K562 (cell line): ENCODE measurements at regions not wholly inside any gene's neighbourhood (a gene's known extent, or its start where the extent isn't known, plus 50 kb on each side); places are given as distances from the start of the nearest gene placed in this dataset.

Experiments used
- CBX1 ChIP-seq: sonication (generic); IDR thresholded peaks from 2 replicates; pipeline ENCODE4 v1.6.1; 2016; ENCODE audit warnings: antibody characterized with exemption, low read depth, mild to moderate bottlenecking
- CREB3L1 ChIP-seq: fragments of 450-650 bp; IDR thresholded peaks from 2 replicates; pipeline ENCODE4 v1.6.1; 2014; ENCODE audit warnings: low read depth, mild to moderate bottlenecking, moderate library complexity, borderline replicate concordance
- ELF2 ChIP-seq: fragments of 250-450 bp; sonication (Bioruptor Pico); IDR thresholded peaks from 2 replicates; pipeline ENCODE4 v1.5.0; 2021; ENCODE audit warnings: mild to moderate bottlenecking
- GTF2A2 ChIP-seq: IDR thresholded peaks from 2 replicates; pipeline ENCODE4 v1.6.1; 2016; ENCODE audit warnings: mild to moderate bottlenecking, missing genetic modification characterization, missing compliant biosample characterization
- KDM5B ChIP-seq: fragments of 200-600 bp; sonication (generic); IDR thresholded peaks from 2 replicates; pipeline ENCODE4 v1.6.1; 2012; ENCODE audit warnings: low read depth, mild to moderate bottlenecking, moderate library complexity, low read length, control low read depth, inconsistent platforms; ENCODE audit not compliant: insufficient replicate concordance
- MYBL2 ChIP-seq, 2 experiments: fragments of 450-650 bp in 1 of 2; sonication (generic) in 1 of 2; formaldehyde crosslinking in 1 of 2; IDR thresholded peaks; 2 replicates each; pipeline versions ENCODE4 v1.6.1 to v1.8.1; 2017 to 2022; ENCODE audit warnings: borderline replicate concordance in 1 of 2, inconsistent platforms in 1 of 2, low read depth in 1 of 2, mild to moderate bottlenecking in 1 of 2, missing genetic modification reagents in 1 of 2, moderate library complexity in 1 of 2
- NCOA1 ChIP-seq: fragments of 450-650 bp; IDR thresholded peaks from 2 replicates; pipeline ENCODE4 v1.6.1; 2016; ENCODE audit warnings: low read depth
- NCOR1 ChIP-seq: fragments of 450-650 bp; IDR thresholded peaks from 2 replicates; pipeline ENCODE4 v1.6.1; 2016; ENCODE audit warnings: mild to moderate bottlenecking, moderate library complexity
- NFYB ChIP-seq: IDR thresholded peaks from 2 replicates; pipeline ENCODE4 v1.6.1; 2011; ENCODE audit warnings: mild to moderate bottlenecking, moderate library complexity; ENCODE audit not compliant: insufficient read length; ENCODE audit errors: extremely low read depth
- PTTG1 ChIP-seq: fragments of 450-650 bp; IDR thresholded peaks from 2 replicates; pipeline ENCODE4 v1.6.1; 2016; ENCODE audit warnings: low read depth, mild to moderate bottlenecking, missing genetic modification characterization, missing compliant biosample characterization
- PURB ChIP-seq: sonication (generic); formaldehyde crosslinking; IDR thresholded peaks from 2 replicates; pipeline ENCODE4 v1.9.0; 2021; ENCODE audit warnings: low read depth, mild to moderate bottlenecking, missing genetic modification reagents
- RFX1 ChIP-seq: fragments of 450-650 bp; IDR thresholded peaks from 2 replicates; pipeline ENCODE4 v1.6.1; 2016; ENCODE audit warnings: mild to moderate bottlenecking, moderate library complexity
- SMAD1 ChIP-seq: fragments of 150-350 bp; IDR thresholded peaks from 2 replicates; pipeline ENCODE4 v1.6.1; 2014; ENCODE audit warnings: low read length, low read depth; ENCODE audit not compliant: partially characterized antibody
- SMAD4 ChIP-seq: fragments of 250-450 bp; sonication (Bioruptor Pico); conservative IDR thresholded peaks from 2 replicates; pipeline ENCODE4 v1.8.0; 2021; ENCODE audit warnings: inconsistent platforms, mild to moderate bottlenecking, moderate library complexity
- SMARCC2 ChIP-seq: fragments of 450-650 bp; IDR thresholded peaks from 2 replicates; pipeline ENCODE4 v1.6.1; 2017; ENCODE audit warnings: antibody characterized with exemption, moderate library complexity, mild to moderate bottlenecking, low read depth
- STAG1 ChIP-seq: sonication (generic); formaldehyde crosslinking; IDR thresholded peaks from 2 replicates; pipeline ENCODE4 v1.5.0; 2020; ENCODE audit warnings: missing genetic modification reagents, borderline replicate concordance
- TAF1 ChIP-seq: IDR thresholded peaks from 2 replicates; pipeline ENCODE4 v1.6.1; 2011; ENCODE audit warnings: mild to moderate bottlenecking, low read length, moderate library complexity; ENCODE audit not compliant: insufficient read depth, control insufficient read depth, severe bottlenecking; ENCODE audit errors: extremely low read depth
- ZC3H4 ChIP-seq: sonication (generic); formaldehyde crosslinking; IDR thresholded peaks from 2 replicates; pipeline ENCODE4 v1.9.0; 2021; ENCODE audit warnings: missing genetic modification reagents, borderline replicate concordance
- ZNF511 ChIP-seq: sonication (generic); formaldehyde crosslinking; IDR thresholded peaks from 2 replicates; pipeline ENCODE4 v1.8.0; 2022; ENCODE audit warnings: mild to moderate bottlenecking, missing genetic modification reagents
- ZNF551 ChIP-seq: fragments of 250-450 bp; sonication (Bioruptor Pico); IDR thresholded peaks from 2 replicates; pipeline ENCODE4 v1.5.0; 2021; ENCODE audit warnings: mild to moderate bottlenecking, moderate library complexity
- TF ChIP-seq, protein P1 (sequence below): fragments of 250-450 bp; sonication (Bioruptor Pico); IDR thresholded peaks from 2 replicates; pipeline ENCODE4 v1.4.0; 2020; ENCODE audit warnings: mild to moderate bottlenecking, moderate library complexity
- TF ChIP-seq, protein P2 (sequence below), 3 experiments: IDR thresholded peaks in 2 of 3; conservative IDR thresholded peaks in 1 of 3; 2 replicates each; pipeline ENCODE4 v1.5.1; 2011 to 2012; ENCODE audit warnings: low read length in 3 of 3, mild to moderate bottlenecking in 3 of 3, control low read depth in 2 of 3, improper control_type of control experiment in 1 of 3, inconsistent platforms in 1 of 3, low read depth in 1 of 3, mixed read lengths in 1 of 3, moderate library complexity in 1 of 3; ENCODE audit not compliant: insufficient read depth in 2 of 3

GRCh38 chr6:168884646-168885086, 369.0 kb downstream of the THBS2 start (continued):
- TF ChIP-seq MYBL2 (IDR thresholded peaks at IDR 0.05; ENCODE audit: low read depth) (no peak), MYBL2 (CRISPR knock-in tag; IDR thresholded peaks at IDR 0.05; ENCODE audit: borderline replicate concordance) (no peak), NCOR1 (no peak), TAF1 (no peak), NCOA1 (no peak), CREB3L1 (no peak), ELF2 (CRISPR knock-in tag) (no peak), SMAD4 (no peak), CBX1 (0 out of 2 replicates have a peak, but pooled peaks have one; percentile 27), PURB (CRISPR knock-in tag) (no peak), ZNF551 (CRISPR knock-in tag) (no peak), ZC3H4 (CRISPR knock-in tag) (no peak), RFX1 (no peak), SMAD1 (no peak), NFYB (no peak), STAG1 (CRISPR knock-in tag) (peak; percentile 86), PTTG1 (tag) (no peak), GTF2A2 (no peak), KDM5B (no peak), SMARCC2 (no peak), ZNF511 (CRISPR knock-in tag) (no peak)
- TF ChIP-seq, protein P1, sequence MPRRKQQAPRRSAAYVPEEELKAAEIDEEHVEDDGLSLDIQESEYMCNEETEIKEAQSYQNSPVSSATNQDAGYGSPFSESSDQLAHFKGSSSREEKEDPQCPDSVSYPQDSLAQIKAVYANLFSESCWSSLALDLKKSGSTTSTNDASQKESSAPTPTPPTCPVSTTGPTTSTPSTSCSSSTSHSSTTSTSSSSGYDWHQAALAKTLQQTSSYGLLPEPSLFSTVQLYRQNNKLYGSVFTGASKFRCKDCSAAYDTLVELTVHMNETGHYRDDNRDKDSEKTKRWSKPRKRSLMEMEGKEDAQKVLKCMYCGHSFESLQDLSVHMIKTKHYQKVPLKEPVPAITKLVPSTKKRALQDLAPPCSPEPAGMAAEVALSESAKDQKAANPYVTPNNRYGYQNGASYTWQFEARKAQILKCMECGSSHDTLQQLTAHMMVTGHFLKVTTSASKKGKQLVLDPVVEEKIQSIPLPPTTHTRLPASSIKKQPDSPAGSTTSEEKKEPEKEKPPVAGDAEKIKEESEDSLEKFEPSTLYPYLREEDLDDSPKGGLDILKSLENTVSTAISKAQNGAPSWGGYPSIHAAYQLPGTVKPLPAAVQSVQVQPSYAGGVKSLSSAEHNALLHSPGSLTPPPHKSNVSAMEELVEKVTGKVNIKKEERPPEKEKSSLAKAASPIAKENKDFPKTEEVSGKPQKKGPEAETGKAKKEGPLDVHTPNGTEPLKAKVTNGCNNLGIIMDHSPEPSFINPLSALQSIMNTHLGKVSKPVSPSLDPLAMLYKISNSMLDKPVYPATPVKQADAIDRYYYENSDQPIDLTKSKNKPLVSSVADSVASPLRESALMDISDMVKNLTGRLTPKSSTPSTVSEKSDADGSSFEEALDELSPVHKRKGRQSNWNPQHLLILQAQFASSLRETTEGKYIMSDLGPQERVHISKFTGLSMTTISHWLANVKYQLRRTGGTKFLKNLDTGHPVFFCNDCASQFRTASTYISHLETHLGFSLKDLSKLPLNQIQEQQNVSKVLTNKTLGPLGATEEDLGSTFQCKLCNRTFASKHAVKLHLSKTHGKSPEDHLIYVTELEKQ (CRISPR knock-in tag), result no peak
- TF ChIP-seq, protein P2, sequence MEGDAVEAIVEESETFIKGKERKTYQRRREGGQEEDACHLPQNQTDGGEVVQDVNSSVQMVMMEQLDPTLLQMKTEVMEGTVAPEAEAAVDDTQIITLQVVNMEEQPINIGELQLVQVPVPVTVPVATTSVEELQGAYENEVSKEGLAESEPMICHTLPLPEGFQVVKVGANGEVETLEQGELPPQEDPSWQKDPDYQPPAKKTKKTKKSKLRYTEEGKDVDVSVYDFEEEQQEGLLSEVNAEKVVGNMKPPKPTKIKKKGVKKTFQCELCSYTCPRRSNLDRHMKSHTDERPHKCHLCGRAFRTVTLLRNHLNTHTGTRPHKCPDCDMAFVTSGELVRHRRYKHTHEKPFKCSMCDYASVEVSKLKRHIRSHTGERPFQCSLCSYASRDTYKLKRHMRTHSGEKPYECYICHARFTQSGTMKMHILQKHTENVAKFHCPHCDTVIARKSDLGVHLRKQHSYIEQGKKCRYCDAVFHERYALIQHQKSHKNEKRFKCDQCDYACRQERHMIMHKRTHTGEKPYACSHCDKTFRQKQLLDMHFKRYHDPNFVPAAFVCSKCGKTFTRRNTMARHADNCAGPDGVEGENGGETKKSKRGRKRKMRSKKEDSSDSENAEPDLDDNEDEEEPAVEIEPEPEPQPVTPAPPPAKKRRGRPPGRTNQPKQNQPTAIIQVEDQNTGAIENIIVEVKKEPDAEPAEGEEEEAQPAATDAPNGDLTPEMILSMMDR (IDR thresholded peaks at IDR 0.05 in 2 of 3, conservative IDR thresholded peaks at IDR 0.05 in 1 of 3; ENCODE audit: insufficient read depth in 2 of 3, low read depth in 1 of 3, low read length in 3 of 3), result peak; percentile 88 to 94 (median 89)
